ENCODE measurements at regions not wholly inside any gene's neighbourhood (a gene's known extent, or its start where the extent isn't known, plus 50 kb on each side); places are given as distances from the start of the nearest gene placed in this dataset.
A peak's percentile ranks its signal among the peaks of the same experiment; 100 is the strongest.
"Not testable (repeated sequence)": the region's sequence is repeated elsewhere in the genome, so short reads cannot be mapped to it uniquely, and the experiment has no call there.

GRCh38 chr9:33661176-33661575 lies 134.2 kb upstream of the PRSS3 start:
- no CpG with 5 or more reads among the region's 3 CpGs for WGBS (ENCODE audit: extremely low coverage, insufficient coverage, low lambda C conversion rate)
- no peak overlapping the region for H3K4me2 ChIP-seq (ENCODE audit: low read length)
- H3K23ac ChIP-seq (ENCODE audit: low read length) = no peak overlapping the region
- H2AK5ac ChIP-seq (ENCODE audit: low read length) = no peak overlapping the region
- no peak overlapping the region for H3K27ac ChIP-seq (ENCODE audit: low read depth, low read length)
- no peak overlapping the region for H3K4ac ChIP-seq (ENCODE audit: low read depth, low read length)
- H2BK120ac ChIP-seq (ENCODE audit: low read depth, low read length) = no peak overlapping the region
- H3K18ac ChIP-seq (ENCODE audit: low read length) = no peak overlapping the region
- no peak overlapping the region for H2BK5ac ChIP-seq (ENCODE audit: low read length)
- no peaks in the 10 kb centered on the region for H3K79me1 ChIP-seq (ENCODE audit: low read length)
- no peaks in the 10 kb centered on the region for H3K79me2 ChIP-seq (ENCODE audit: control insufficient read depth, insufficient read depth, low read length)
- no peak overlapping the region for H3K9ac ChIP-seq (ENCODE audit: low read length)
- H3K4me3 ChIP-seq (ENCODE audit: low read length) = no peak overlapping the region
- no peak overlapping the region for H3K56ac ChIP-seq (ENCODE audit: low read length)
- no peak overlapping the region for H2BK15ac ChIP-seq (replicated peaks; ENCODE audit: low read depth)
- no peaks in the 10 kb centered on the region for H3K27me3 ChIP-seq (ENCODE audit: insufficient read depth, low read length, poor library complexity)
- H4K5ac ChIP-seq (ENCODE audit: low read length) = no peak overlapping the region
- H3K4me1 ChIP-seq (ENCODE audit: control insufficient read depth, low read depth, low read length) = no peaks in the 10 kb centered on the region
- no peaks in the 10 kb centered on the region for H3K36me3 ChIP-seq (ENCODE audit: control insufficient read depth, insufficient read depth, low read length)
- no peak overlapping the region for H4K8ac ChIP-seq (ENCODE audit: low read depth, low read length)
- no peak for DNase-seq

- Histone ChIP-seq H4K5ac (ENCODE audit: low read length) (no peak overlapping the region), H3K4me3 (ENCODE audit: low read length) (no peak overlapping the region), H3K4ac (ENCODE audit: low read depth, low read length) (no peak overlapping the region), H3K27ac (ENCODE audit: low read depth, low read length) (no peak overlapping the region), H3K56ac (ENCODE audit: low read length) (no peak overlapping the region), H3K9ac (ENCODE audit: low read length) (no peak overlapping the region), H3K18ac (ENCODE audit: low read length) (no peak overlapping the region), H2AK5ac (ENCODE audit: low read length) (no peak overlapping the region), H3K79me2 (ENCODE audit: control insufficient read depth, insufficient read depth, low read length) (no peaks in the 10 kb centered on the region), H3K23ac (ENCODE audit: low read length) (no peak overlapping the region), H3K27me3 (ENCODE audit: insufficient read depth, low read length, poor library complexity) (no peaks in the 10 kb centered on the region), H3K79me1 (ENCODE audit: low read length) (no peaks in the 10 kb centered on the region), H3K36me3 (ENCODE audit: control insufficient read depth, insufficient read depth, low read length) (no peaks in the 10 kb centered on the region), H3K4me2 (ENCODE audit: low read length) (no peak overlapping the region), H4K8ac (ENCODE audit: low read depth, low read length) (no peak overlapping the region), H3K4me1 (ENCODE audit: control insufficient read depth, low read depth, low read length) (no peaks in the 10 kb centered on the region), H2BK15ac (replicated peaks; ENCODE audit: low read depth) (no peak overlapping the region), H2BK120ac (ENCODE audit: low read depth, low read length) (no peak overlapping the region), H2BK5ac (ENCODE audit: low read length) (no peak overlapping the region)
- WGBS (ENCODE audit: extremely low coverage, insufficient coverage, low lambda C conversion rate) = no CpG with 5 or more reads among the region's 1 CpG
- DNase-seq = no peak
These were observed 132.5 kb upstream of the PRSS3 start for GRCh38 chr9:33662871-33663270.

GRCh38 chr9:33676194-33676745 lies 119.1 kb upstream of the PRSS3 start:
- DNase-seq = peak; percentile 8
- H3K27me3 ChIP-seq (ENCODE audit: insufficient read depth, low read length, poor library complexity); H4K5ac ChIP-seq (ENCODE audit: low read length); H4K8ac ChIP-seq (ENCODE audit: low read depth, low read length); H3K4me1 ChIP-seq (ENCODE audit: control insufficient read depth, low read depth, low read length); H2AK5ac ChIP-seq (ENCODE audit: low read length); H2BK5ac ChIP-seq (ENCODE audit: low read length); H3K23ac ChIP-seq (ENCODE audit: low read length); H3K79me1 ChIP-seq (ENCODE audit: low read length); H3K36me3 ChIP-seq (ENCODE audit: control insufficient read depth, insufficient read depth, low read length); H2BK120ac ChIP-seq (ENCODE audit: low read depth, low read length); H3K79me2 ChIP-seq (ENCODE audit: control insufficient read depth, insufficient read depth, low read length); H2BK15ac ChIP-seq (replicated peaks; ENCODE audit: low read depth): not testable (repeated sequence)
- Histone ChIP-seq H3K4ac (ENCODE audit: low read depth, low read length) (peak overlapping the region; percentile 71), H3K9ac (ENCODE audit: low read length) (peak overlapping the region; percentile 58), H3K56ac (ENCODE audit: low read length) (peak overlapping the region; percentile 83), H3K18ac (ENCODE audit: low read length) (peak overlapping the region; percentile 92), H3K27ac (ENCODE audit: low read depth, low read length) (peak overlapping the region; percentile 93), H3K4me3 (ENCODE audit: low read length) (peak overlapping the region; percentile 24), H3K4me2 (ENCODE audit: low read length) (peak overlapping the region; percentile 38)
- WGBS (ENCODE audit: extremely low coverage, insufficient coverage, low lambda C conversion rate) = no CpG with 5 or more reads among the region's 8 CpGs

GRCh38 chr9:33676746-33677505 lies 118.4 kb upstream of the PRSS3 start:
- H3K79me1 ChIP-seq (ENCODE audit: low read length) = no peaks in the 10 kb centered on the region
- peak; percentile 70 for DNase-seq
- no peak overlapping the region for H2BK15ac ChIP-seq (replicated peaks; ENCODE audit: low read depth)
- H3K23ac ChIP-seq (ENCODE audit: low read length) = no peak overlapping the region
- peak overlapping the region; percentile 92 for H3K18ac ChIP-seq (ENCODE audit: low read length)
- no peaks in the 10 kb centered on the region for H3K4me1 ChIP-seq (ENCODE audit: control insufficient read depth, low read depth, low read length)
- peak overlapping the region; percentile 58 for H3K9ac ChIP-seq (ENCODE audit: low read length)
- no peaks in the 10 kb centered on the region for H3K27me3 ChIP-seq (ENCODE audit: insufficient read depth, low read length, poor library complexity)
- peak overlapping the region; percentile 93 for H3K27ac ChIP-seq (ENCODE audit: low read depth, low read length)
- no peak overlapping the region for H4K8ac ChIP-seq (ENCODE audit: low read depth, low read length)
- no peak overlapping the region for H2BK120ac ChIP-seq (ENCODE audit: low read depth, low read length)
- peak overlapping the region; percentile 38 for H3K4me2 ChIP-seq (ENCODE audit: low read length)
- no peak overlapping the region for H2AK5ac ChIP-seq (ENCODE audit: low read length)
- H3K4me3 ChIP-seq (ENCODE audit: low read length) = peak overlapping the region; percentile 24
- peak overlapping the region; percentile 71 for H3K4ac ChIP-seq (ENCODE audit: low read depth, low read length)
- peak overlapping the region; percentile 84 for H3K56ac ChIP-seq (ENCODE audit: low read length)
- H3K79me2 ChIP-seq (ENCODE audit: control insufficient read depth, insufficient read depth, low read length) = no peaks in the 10 kb centered on the region
- no peaks in the 10 kb centered on the region for H3K36me3 ChIP-seq (ENCODE audit: control insufficient read depth, insufficient read depth, low read length)
- no CpG with 5 or more reads among the region's 78 CpGs for WGBS (ENCODE audit: extremely low coverage, insufficient coverage, low lambda C conversion rate)
- no peak overlapping the region for H4K5ac ChIP-seq (ENCODE audit: low read length)
- no peak overlapping the region for H2BK5ac ChIP-seq (ENCODE audit: low read length)

- Histone ChIP-seq H3K27me3 (ENCODE audit: insufficient read depth, low read length, poor library complexity) (no peaks in the 10 kb centered on the region), H3K4me2 (ENCODE audit: low read length) (no peak overlapping the region), H3K79me1 (ENCODE audit: low read length) (no peaks in the 10 kb centered on the region), H4K8ac (ENCODE audit: low read depth, low read length) (no peak overlapping the region), H3K79me2 (ENCODE audit: control insufficient read depth, insufficient read depth, low read length) (no peaks in the 10 kb centered on the region), H3K4me3 (ENCODE audit: low read length) (no peak overlapping the region), H3K4ac (ENCODE audit: low read depth, low read length) (no peak overlapping the region), H3K23ac (ENCODE audit: low read length) (no peak overlapping the region), H3K4me1 (ENCODE audit: control insufficient read depth, low read depth, low read length) (no peaks in the 10 kb centered on the region), H3K56ac (ENCODE audit: low read length) (peak overlapping the region; percentile 84), H3K27ac (ENCODE audit: low read depth, low read length) (peak overlapping the region; percentile 93), H3K36me3 (ENCODE audit: control insufficient read depth, insufficient read depth, low read length) (no peaks in the 10 kb centered on the region), H3K9ac (ENCODE audit: low read length) (peak overlapping the region; percentile 43), H2AK5ac (ENCODE audit: low read length) (no peak overlapping the region), H2BK5ac (ENCODE audit: low read length) (no peak overlapping the region), H2BK120ac (ENCODE audit: low read depth, low read length) (no peak overlapping the region), H2BK15ac (replicated peaks; ENCODE audit: low read depth) (no peak overlapping the region), H4K5ac (ENCODE audit: low read length) (no peak overlapping the region), H3K18ac (ENCODE audit: low read length) (peak overlapping the region; percentile 92)
- no CpG with 5 or more reads among the region's 3 CpGs for WGBS (ENCODE audit: extremely low coverage, insufficient coverage, low lambda C conversion rate)
- DNase-seq = no peak
These were observed 117.9 kb upstream of the PRSS3 start for GRCh38 chr9:33677506-33677809.

- Histone ChIP-seq H2BK120ac (ENCODE audit: low read depth, low read length) (no peak overlapping the region), H3K4me2 (ENCODE audit: low read length) (no peak overlapping the region), H3K4ac (ENCODE audit: low read depth, low read length) (no peak overlapping the region), H2BK5ac (ENCODE audit: low read length) (no peak overlapping the region), H2BK15ac (replicated peaks; ENCODE audit: low read depth) (no peak overlapping the region), H2AK5ac (ENCODE audit: low read length) (no peak overlapping the region), H3K18ac (ENCODE audit: low read length) (no peak overlapping the region), H3K9ac (ENCODE audit: low read length) (no peak overlapping the region), H4K5ac (ENCODE audit: low read length) (no peak overlapping the region), H3K27me3 (ENCODE audit: insufficient read depth, low read length, poor library complexity) (no peaks in the 10 kb centered on the region), H3K23ac (ENCODE audit: low read length) (no peak overlapping the region), H3K4me1 (ENCODE audit: control insufficient read depth, low read depth, low read length) (no peaks in the 10 kb centered on the region), H3K4me3 (ENCODE audit: low read length) (no peak overlapping the region), H3K27ac (ENCODE audit: low read depth, low read length) (no peak overlapping the region), H3K79me1 (ENCODE audit: low read length) (no peaks in the 10 kb centered on the region), H3K36me3 (ENCODE audit: control insufficient read depth, insufficient read depth, low read length) (no peaks in the 10 kb centered on the region), H3K79me2 (ENCODE audit: control insufficient read depth, insufficient read depth, low read length) (no peaks in the 10 kb centered on the region), H4K8ac (ENCODE audit: low read depth, low read length) (no peak overlapping the region), H3K56ac (ENCODE audit: low read length) (no peak overlapping the region)
- no CpG with 5 or more reads among the region's 3 CpGs for WGBS (ENCODE audit: extremely low coverage, insufficient coverage, low lambda C conversion rate)
- no peak for DNase-seq
These were observed 117.4 kb upstream of the PRSS3 start for GRCh38 chr9:33677961-33678360.

Data from mesendoderm (in vitro differentiated cells).